GM23338 (cell line): ENCODE measurements at regions not wholly inside any gene's neighbourhood (a gene's known extent, or its start where the extent isn't known, plus 50 kb on each side); places are given as distances from the start of the nearest gene placed in this dataset.

ENCODE experiments used
- ATAC-seq: fragments of 200-7000 bp; cut with Tn5 transposase; 3 replicates; pipeline ENCODE4 v1.9.1; 2020
- DNase-seq: peaks from one replicate; pipeline ENCODE4 v3.0.0-alpha.2; 2015; ENCODE audit warnings: low spot score
- H2AFZ ChIP-seq: fragments of 200-600 bp; sonication (generic); 2 replicates; pipeline ENCODE4 v1.8.0; 2016; ENCODE audit warnings: antibody characterized with exemption, mild to moderate bottlenecking, moderate library complexity
- H3F3A ChIP-seq: fragments of 200-600 bp; sonication (generic); replicated peaks from 2 replicates; pipeline ENCODE4 v1.8.0; 2017; ENCODE audit warnings: antibody characterized with exemption, mixed run types, low read depth
- H3K27ac ChIP-seq: fragments of 200-600 bp; sonication (generic); 2 replicates; pipeline ENCODE4 v1.6.1; 2016; ENCODE audit warnings: low read depth
- H3K27me3 ChIP-seq: fragments of 200-600 bp; sonication (generic); 2 replicates; pipeline ENCODE4 v1.8.0; 2016; ENCODE audit warnings: mild to moderate bottlenecking, mixed run types, moderate library complexity; ENCODE audit not compliant: insufficient read depth
- H3K36me3 ChIP-seq: fragments of 200-600 bp; sonication (generic); 2 replicates; pipeline ENCODE4 v1.8.0; 2016; ENCODE audit warnings: mild to moderate bottlenecking; ENCODE audit not compliant: insufficient read depth
- H3K4me1 ChIP-seq: fragments of 200-600 bp; sonication (generic); 2 replicates; pipeline ENCODE4 v1.8.0; 2016; ENCODE audit warnings: mild to moderate bottlenecking, moderate library complexity; ENCODE audit not compliant: insufficient read depth
- H3K4me2 ChIP-seq: fragments of 200-600 bp; sonication (generic); 2 replicates; pipeline ENCODE4 v1.7.1; 2017; ENCODE audit warnings: mixed run types
- H3K4me3 ChIP-seq: fragments of 200-600 bp; sonication (generic); 2 replicates; pipeline ENCODE4 v1.6.1; 2016; ENCODE audit warnings: mixed run types
- H3K79me2 ChIP-seq: fragments of 200-600 bp; sonication (generic); replicated peaks from 2 replicates; pipeline ENCODE4 v1.8.0; 2017; ENCODE audit warnings: mild to moderate bottlenecking; ENCODE audit not compliant: insufficient read depth
- H3K9me2 ChIP-seq: fragments of 200-600 bp; sonication (generic); 2 replicates; pipeline ENCODE4 v1.8.0; 2017; ENCODE audit not compliant: insufficient read depth
- H4K20me1 ChIP-seq: fragments of 200-600 bp; sonication (generic); replicated peaks from 2 replicates; pipeline ENCODE4 v1.8.0; 2017; ENCODE audit warnings: mild to moderate bottlenecking; ENCODE audit not compliant: insufficient read depth
- H3K27ac Mint-ChIP-seq: 2 replicates; pipeline ENCODE4 v1.8.0; 2020; ENCODE audit warnings: inconsistent platforms, mild to moderate bottlenecking, moderate library complexity, mixed read lengths
- H3K27me3 Mint-ChIP-seq: 3 replicates; pipeline ENCODE4 v1.8.0; 2022; ENCODE audit warnings: low read depth, mild to moderate bottlenecking, moderate library complexity, mixed read lengths, inconsistent platforms; ENCODE audit not compliant: insufficient read depth, poor library complexity
- H3K36me3 Mint-ChIP-seq: 3 replicates; pipeline ENCODE4 v1.8.0; 2021; ENCODE audit warnings: low read depth, mild to moderate bottlenecking, inconsistent platforms, moderate library complexity, mixed read lengths
- H3K4me1 Mint-ChIP-seq: 3 replicates; pipeline ENCODE4 v1.8.0; 2020; ENCODE audit warnings: mild to moderate bottlenecking, inconsistent platforms, mixed read lengths
- H3K4me3 Mint-ChIP-seq: 3 replicates; pipeline ENCODE4 v1.8.0; 2021; ENCODE audit warnings: moderate library complexity, mild to moderate bottlenecking, inconsistent platforms, mixed read lengths
- H3K9me3 Mint-ChIP-seq: 3 replicates; pipeline ENCODE4 v1.8.0; 2020; ENCODE audit warnings: moderate library complexity, mild to moderate bottlenecking, inconsistent platforms, mixed read lengths
- EZH2 ChIP-seq: fragments of 200-600 bp; sonication (generic); IDR thresholded peaks from one replicate; pipeline ENCODE4 v1.8.0; 2017; ENCODE audit warnings: antibody characterized with exemption, mild to moderate bottlenecking, low read depth; ENCODE audit not compliant: unreplicated experiment
- EZH2phosphoT487 ChIP-seq: fragments of 200-600 bp; sonication (generic); IDR thresholded peaks from one replicate; pipeline ENCODE4 v1.8.1; 2018; ENCODE audit warnings: antibody characterized with exemption; ENCODE audit not compliant: unreplicated experiment
- JUNB ChIP-seq: IDR thresholded peaks from one replicate; pipeline ENCODE4 v1.6.1; 2016; ENCODE audit warnings: antibody characterized with exemption; ENCODE audit not compliant: unreplicated experiment
- POLR2AphosphoS5 ChIP-seq: IDR thresholded peaks from 2 replicates; pipeline ENCODE4 v1.6.1; 2016; ENCODE audit warnings: antibody characterized with exemption, low read depth
- STAT1 ChIP-seq: IDR thresholded peaks from one replicate; pipeline ENCODE4 v1.6.1; 2016; ENCODE audit warnings: antibody characterized with exemption; ENCODE audit not compliant: unreplicated experiment
- TF ChIP-seq, protein P1 (sequence below), 2 experiments: fragments of 200-600 bp in 1 of 2; sonication (generic) in 1 of 2; conservative IDR thresholded peaks; 2 replicates each; pipeline versions ENCODE4 v1.5.1 to v1.6.1; 2016 to 2017; ENCODE audit warnings: antibody characterized with exemption in 2 of 2, low read depth in 2 of 2, mild to moderate bottlenecking in 2 of 2, moderate library complexity in 1 of 2
- TF ChIP-seq, protein P2 (sequence below): IDR thresholded peaks from one replicate; pipeline ENCODE4 v1.6.1; 2018; ENCODE audit warnings: antibody characterized with exemption; ENCODE audit not compliant: unreplicated experiment
- TF ChIP-seq, protein P3 (sequence below): IDR thresholded peaks from 2 replicates; pipeline ENCODE4 v1.6.1; 2016; ENCODE audit warnings: antibody characterized with exemption
- TF ChIP-seq, protein P4 (sequence below): fragments of 250-450 bp; sonication (Bioruptor Pico); IDR thresholded peaks from 2 replicates; pipeline ENCODE4 v1.5.0; 2020; ENCODE audit warnings: mild to moderate bottlenecking, moderate library complexity

DNA sequence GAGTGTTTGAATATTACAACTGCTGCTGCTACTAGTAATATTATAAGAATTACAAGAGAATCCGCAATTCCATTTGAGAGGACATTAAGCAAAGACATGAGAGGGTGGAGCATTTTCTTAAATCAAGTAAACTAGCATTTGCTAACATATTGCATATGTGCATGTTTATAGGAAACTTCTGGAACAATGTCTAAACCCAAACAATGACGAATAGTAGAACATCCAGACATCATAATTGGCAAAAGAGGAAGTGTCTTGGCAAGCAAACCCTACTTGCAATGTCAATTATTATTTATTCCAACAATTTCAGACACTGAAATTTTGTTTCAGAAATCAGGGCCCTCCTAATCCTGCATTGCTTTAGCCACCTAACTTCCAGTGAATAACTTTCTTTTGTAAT lies 1155.3 kb upstream of the GJE1 start (continued):
- TF ChIP-seq, protein P1, sequence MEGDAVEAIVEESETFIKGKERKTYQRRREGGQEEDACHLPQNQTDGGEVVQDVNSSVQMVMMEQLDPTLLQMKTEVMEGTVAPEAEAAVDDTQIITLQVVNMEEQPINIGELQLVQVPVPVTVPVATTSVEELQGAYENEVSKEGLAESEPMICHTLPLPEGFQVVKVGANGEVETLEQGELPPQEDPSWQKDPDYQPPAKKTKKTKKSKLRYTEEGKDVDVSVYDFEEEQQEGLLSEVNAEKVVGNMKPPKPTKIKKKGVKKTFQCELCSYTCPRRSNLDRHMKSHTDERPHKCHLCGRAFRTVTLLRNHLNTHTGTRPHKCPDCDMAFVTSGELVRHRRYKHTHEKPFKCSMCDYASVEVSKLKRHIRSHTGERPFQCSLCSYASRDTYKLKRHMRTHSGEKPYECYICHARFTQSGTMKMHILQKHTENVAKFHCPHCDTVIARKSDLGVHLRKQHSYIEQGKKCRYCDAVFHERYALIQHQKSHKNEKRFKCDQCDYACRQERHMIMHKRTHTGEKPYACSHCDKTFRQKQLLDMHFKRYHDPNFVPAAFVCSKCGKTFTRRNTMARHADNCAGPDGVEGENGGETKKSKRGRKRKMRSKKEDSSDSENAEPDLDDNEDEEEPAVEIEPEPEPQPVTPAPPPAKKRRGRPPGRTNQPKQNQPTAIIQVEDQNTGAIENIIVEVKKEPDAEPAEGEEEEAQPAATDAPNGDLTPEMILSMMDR (conservative IDR thresholded peaks at IDR 0.05; ENCODE audit: low read depth in 2 of 2), result no peak
- TF ChIP-seq EZH2 (no peak), JUNB (no peak), EZH2phosphoT487 (no peak), STAT1 (no peak)
- TF ChIP-seq, protein P2, sequence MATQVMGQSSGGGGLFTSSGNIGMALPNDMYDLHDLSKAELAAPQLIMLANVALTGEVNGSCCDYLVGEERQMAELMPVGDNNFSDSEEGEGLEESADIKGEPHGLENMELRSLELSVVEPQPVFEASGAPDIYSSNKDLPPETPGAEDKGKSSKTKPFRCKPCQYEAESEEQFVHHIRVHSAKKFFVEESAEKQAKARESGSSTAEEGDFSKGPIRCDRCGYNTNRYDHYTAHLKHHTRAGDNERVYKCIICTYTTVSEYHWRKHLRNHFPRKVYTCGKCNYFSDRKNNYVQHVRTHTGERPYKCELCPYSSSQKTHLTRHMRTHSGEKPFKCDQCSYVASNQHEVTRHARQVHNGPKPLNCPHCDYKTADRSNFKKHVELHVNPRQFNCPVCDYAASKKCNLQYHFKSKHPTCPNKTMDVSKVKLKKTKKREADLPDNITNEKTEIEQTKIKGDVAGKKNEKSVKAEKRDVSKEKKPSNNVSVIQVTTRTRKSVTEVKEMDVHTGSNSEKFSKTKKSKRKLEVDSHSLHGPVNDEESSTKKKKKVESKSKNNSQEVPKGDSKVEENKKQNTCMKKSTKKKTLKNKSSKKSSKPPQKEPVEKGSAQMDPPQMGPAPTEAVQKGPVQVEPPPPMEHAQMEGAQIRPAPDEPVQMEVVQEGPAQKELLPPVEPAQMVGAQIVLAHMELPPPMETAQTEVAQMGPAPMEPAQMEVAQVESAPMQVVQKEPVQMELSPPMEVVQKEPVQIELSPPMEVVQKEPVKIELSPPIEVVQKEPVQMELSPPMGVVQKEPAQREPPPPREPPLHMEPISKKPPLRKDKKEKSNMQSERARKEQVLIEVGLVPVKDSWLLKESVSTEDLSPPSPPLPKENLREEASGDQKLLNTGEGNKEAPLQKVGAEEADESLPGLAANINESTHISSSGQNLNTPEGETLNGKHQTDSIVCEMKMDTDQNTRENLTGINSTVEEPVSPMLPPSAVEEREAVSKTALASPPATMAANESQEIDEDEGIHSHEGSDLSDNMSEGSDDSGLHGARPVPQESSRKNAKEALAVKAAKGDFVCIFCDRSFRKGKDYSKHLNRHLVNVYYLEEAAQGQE, result no peak
- TF ChIP-seq, protein P3, sequence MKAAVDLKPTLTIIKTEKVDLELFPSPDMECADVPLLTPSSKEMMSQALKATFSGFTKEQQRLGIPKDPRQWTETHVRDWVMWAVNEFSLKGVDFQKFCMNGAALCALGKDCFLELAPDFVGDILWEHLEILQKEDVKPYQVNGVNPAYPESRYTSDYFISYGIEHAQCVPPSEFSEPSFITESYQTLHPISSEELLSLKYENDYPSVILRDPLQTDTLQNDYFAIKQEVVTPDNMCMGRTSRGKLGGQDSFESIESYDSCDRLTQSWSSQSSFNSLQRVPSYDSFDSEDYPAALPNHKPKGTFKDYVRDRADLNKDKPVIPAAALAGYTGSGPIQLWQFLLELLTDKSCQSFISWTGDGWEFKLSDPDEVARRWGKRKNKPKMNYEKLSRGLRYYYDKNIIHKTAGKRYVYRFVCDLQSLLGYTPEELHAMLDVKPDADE, result no peak

DNA sequence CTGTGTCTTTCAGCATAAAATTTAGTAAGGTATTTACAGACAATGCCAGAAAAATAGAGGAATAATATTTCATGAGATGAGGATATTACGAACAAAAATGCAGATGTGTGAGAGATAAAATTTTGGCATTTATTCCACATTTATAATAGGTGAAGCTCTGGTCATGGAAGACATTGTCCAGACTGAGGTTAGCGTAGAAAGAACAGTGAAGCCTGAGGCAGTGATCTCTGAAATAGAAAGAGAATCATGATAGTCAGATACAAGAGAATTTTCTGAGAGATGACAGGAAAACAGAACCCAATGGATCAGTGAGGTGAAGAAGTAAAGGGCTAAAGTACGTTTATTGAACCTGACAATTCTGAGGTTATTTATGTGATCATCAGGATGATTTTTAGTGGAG lies 1155.9 kb upstream of the GJE1 start:
- no peak overlapping the region for H3K27ac ChIP-seq
- H4K20me1 ChIP-seq, result no peaks in the 10 kb centered on the region
- no peak overlapping the region for H3K4me2 ChIP-seq
- H3K4me3 ChIP-seq, result no peak overlapping the region
- Mint-ChIP-seq H3K4me3 (no peak overlapping the region), H3K36me3 (peaks cover 3% of the 10 kb centered on the region; the same call in 1 of the 3 replicates), H3K27ac (no peak overlapping the region), H3K27me3 (no peaks in the 10 kb centered on the region), H3K4me1 (no peaks in the 10 kb centered on the region), H3K9me3 (peaks cover 24% of the 10 kb centered on the region)
- H2AFZ ChIP-seq, result no peak overlapping the region
- no peaks in the 10 kb centered on the region for H3K36me3 ChIP-seq
- DNase-seq (no peak), ATAC-seq (no peak)
- no peaks in the 10 kb centered on the region for H3K79me2 ChIP-seq
- H3K4me1 ChIP-seq, result no peaks in the 10 kb centered on the region
- H3K9me2 ChIP-seq, result no peaks in the 10 kb centered on the region
- H3K27me3 ChIP-seq, result no peaks in the 10 kb centered on the region
- H3F3A ChIP-seq, result no peaks in the 10 kb centered on the region
- TF ChIP-seq EZH2phosphoT487 (no peak), POLR2AphosphoS5 (no peak), STAT1 (no peak)
- TF ChIP-seq, protein P2, result no peak
- TF ChIP-seq, protein P4, sequence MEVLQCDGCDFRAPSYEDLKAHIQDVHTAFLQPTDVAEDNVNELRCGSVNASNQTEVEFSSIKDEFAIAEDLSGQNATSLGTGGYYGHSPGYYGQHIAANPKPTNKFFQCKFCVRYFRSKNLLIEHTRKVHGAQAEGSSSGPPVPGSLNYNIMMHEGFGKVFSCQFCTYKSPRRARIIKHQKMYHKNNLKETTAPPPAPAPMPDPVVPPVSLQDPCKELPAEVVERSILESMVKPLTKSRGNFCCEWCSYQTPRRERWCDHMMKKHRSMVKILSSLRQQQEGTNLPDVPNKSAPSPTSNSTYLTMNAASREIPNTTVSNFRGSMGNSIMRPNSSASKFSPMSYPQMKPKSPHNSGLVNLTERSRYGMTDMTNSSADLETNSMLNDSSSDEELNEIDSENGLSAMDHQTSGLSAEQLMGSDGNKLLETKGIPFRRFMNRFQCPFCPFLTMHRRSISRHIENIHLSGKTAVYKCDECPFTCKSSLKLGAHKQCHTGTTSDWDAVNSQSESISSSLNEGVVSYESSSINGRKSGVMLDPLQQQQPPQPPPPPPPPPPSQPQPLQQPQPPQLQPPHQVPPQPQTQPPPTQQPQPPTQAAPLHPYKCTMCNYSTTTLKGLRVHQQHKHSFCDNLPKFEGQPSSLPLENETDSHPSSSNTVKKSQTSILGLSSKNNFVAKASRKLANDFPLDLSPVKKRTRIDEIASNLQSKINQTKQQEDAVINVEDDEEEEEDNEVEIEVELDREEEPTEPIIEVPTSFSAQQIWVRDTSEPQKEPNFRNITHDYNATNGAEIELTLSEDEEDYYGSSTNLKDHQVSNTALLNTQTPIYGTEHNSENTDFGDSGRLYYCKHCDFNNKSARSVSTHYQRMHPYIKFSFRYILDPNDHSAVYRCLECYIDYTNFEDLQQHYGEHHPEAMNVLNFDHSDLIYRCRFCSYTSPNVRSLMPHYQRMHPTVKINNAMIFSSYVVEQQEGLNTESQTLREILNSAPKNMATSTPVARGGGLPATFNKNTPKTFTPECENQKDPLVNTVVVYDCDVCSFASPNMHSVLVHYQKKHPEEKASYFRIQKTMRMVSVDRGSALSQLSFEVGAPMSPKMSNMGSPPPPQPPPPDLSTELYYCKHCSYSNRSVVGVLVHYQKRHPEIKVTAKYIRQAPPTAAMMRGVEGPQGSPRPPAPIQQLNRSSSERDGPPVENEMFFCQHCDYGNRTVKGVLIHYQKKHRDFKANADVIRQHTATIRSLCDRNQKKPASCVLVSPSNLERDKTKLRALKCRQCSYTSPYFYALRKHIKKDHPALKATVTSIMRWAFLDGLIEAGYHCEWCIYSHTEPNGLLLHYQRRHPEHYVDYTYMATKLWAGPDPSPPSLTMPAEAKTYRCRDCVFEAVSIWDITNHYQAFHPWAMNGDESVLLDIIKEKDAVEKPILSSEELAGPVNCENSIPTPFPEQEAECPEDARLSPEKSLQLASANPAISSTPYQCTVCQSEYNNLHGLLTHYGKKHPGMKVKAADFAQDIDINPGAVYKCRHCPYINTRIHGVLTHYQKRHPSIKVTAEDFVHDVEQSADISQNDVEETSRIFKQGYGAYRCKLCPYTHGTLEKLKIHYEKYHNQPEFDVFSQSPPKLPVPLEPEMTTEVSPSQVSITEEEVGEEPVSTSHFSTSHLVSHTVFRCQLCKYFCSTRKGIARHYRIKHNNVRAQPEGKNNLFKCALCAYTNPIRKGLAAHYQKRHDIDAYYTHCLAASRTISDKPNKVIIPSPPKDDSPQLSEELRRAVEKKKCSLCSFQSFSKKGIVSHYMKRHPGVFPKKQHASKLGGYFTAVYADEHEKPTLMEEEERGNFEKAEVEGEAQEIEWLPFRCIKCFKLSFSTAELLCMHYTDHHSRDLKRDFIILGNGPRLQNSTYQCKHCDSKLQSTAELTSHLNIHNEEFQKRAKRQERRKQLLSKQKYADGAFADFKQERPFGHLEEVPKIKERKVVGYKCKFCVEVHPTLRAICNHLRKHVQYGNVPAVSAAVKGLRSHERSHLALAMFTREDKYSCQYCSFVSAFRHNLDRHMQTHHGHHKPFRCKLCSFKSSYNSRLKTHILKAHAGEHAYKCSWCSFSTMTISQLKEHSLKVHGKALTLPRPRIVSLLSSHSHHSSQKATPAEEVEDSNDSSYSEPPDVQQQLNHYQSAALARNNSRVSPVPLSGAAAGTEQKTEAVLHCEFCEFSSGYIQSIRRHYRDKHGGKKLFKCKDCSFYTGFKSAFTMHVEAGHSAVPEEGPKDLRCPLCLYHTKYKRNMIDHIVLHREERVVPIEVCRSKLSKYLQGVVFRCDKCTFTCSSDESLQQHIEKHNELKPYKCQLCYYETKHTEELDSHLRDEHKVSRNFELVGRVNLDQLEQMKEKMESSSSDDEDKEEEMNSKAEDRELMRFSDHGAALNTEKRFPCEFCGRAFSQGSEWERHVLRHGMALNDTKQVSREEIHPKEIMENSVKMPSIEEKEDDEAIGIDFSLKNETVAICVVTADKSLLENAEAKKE (CRISPR knock-in tag), result no peak
